ENCODE measurements at regions not wholly inside any gene's neighbourhood (a gene's known extent, or its start where the extent isn't known, plus 50 kb on each side); places are given as distances from the start of the nearest gene placed in this dataset.

- POLR2A ChIA-PET: no interaction called here
- WGBS (ENCODE audit: insufficient coverage): no CpG with 5 or more reads among the region's 2 CpGs
- H3K4me3 Mint-ChIP-seq: no peak overlapping the region
Observed at GRCh38 chr2:114316532-114317300, 125.7 kb upstream of the DPP10 start.

DNA sequence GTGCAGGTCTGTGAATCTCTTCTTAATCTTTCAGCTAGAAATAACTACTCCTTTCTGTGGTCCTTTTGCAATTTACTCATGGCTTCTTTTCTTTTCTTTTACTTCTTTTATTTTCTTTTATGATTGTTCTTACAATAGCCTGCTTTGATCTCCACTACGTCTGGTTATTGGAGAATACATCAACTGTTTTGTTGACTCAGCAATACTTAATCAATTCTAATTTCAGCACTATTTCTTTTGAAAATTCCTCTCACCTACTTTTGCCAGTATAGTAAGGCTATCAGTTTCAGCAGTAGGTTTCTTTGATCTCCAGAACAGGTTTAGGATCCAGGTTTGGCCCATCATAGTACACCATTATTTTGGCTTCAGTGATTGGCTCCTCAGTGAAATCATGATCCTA is 111.8 kb upstream of the DPP10 start:
- Mint-ChIP-seq H3K9me3 (no peaks in the 10 kb centered on the region), H3K27ac (no peak overlapping the region), H3K4me1 (no peaks in the 10 kb centered on the region), H3K27me3 (peaks cover 11 to 27% of the 10 kb centered on the region in 2 donors), H3K4me3 (no peak overlapping the region), H3K36me3 (no peaks in the 10 kb centered on the region)
- DNase-seq: no peak
- no peaks in the 10 kb centered on the region for H3K36me3 ChIP-seq (ENCODE audit: control insufficient read depth in 2 of 2, extremely low read depth in 1 of 2, insufficient read depth in 1 of 2, low read length in 1 of 2)
- H3K27me3 ChIP-seq (replicated peaks in 1 of 2; ENCODE audit: control insufficient read depth in 2 of 2, extremely low read depth in 1 of 2, insufficient read depth in 2 of 2, low read length in 1 of 2): no peaks in the 10 kb centered on the region
- H3K4me1 ChIP-seq (ENCODE audit: control insufficient read depth in 1 of 2, extremely low read depth in 1 of 2, insufficient read depth in 2 of 2, low read length in 2 of 2): no peaks in the 10 kb centered on the region
- ChIA-PET CTCF (no interaction called here), POLR2A (no interaction called here)
- H3K4me3 ChIP-seq (ENCODE audit: control insufficient read depth in 1 of 2, extremely low read depth in 1 of 2, low read length in 1 of 2): no peak overlapping the region
- no peak overlapping the region for H3K27ac ChIP-seq (ENCODE audit: low read length)
- no CpG with 5 or more reads among the region's 1 CpG for WGBS (ENCODE audit: insufficient coverage)
- ATAC-seq (replicated peaks in 1 of 4): no peak
- no peaks in the 10 kb centered on the region for H3K9me3 ChIP-seq

More at GRCh38 chr2:114316532-114317300, 125.7 kb upstream of the DPP10 start:
- H3K9me3 Mint-ChIP-seq: peaks cover 0 to 4% (median 0%) of the 10 kb centered on the region in 3 donors
- DNase-seq (no peak), ATAC-seq (replicated peaks in 1 of 4) (no peak)
- Histone ChIP-seq H3K4me3 (ENCODE audit: control insufficient read depth in 1 of 2, extremely low read depth in 1 of 2, low read length in 1 of 2) (no peak overlapping the region), H3K4me1 (ENCODE audit: control insufficient read depth in 1 of 2, extremely low read depth in 1 of 2, insufficient read depth in 2 of 2, low read length in 2 of 2) (no peaks in the 10 kb centered on the region), H3K27ac (ENCODE audit: low read length) (no peak overlapping the region), H3K27me3 (replicated peaks in 1 of 2; ENCODE audit: control insufficient read depth in 2 of 2, extremely low read depth in 1 of 2, insufficient read depth in 2 of 2, low read length in 1 of 2) (peaks cover 0 to 3% of the 10 kb centered on the region in 2 experiments), H3K36me3 (ENCODE audit: control insufficient read depth in 2 of 2, extremely low read depth in 1 of 2, insufficient read depth in 1 of 2, low read length in 1 of 2) (no peaks in the 10 kb centered on the region), H3K9me3 (no peaks in the 10 kb centered on the region)
- CTCF ChIA-PET: interaction anchor here in 1 of 2 donors (0.6 kb wide), 1 partner anchor 16 kb away, joined by 3 read pairs; no protein-coding TSS in a partner anchor
- H3K27ac Mint-ChIP-seq: no peak overlapping the region
- H3K27me3 Mint-ChIP-seq: peaks cover 2 to 13% of the 10 kb centered on the region in 2 donors
- no peaks in the 10 kb centered on the region for H3K4me1 Mint-ChIP-seq
- no peaks in the 10 kb centered on the region for H3K36me3 Mint-ChIP-seq

- Histone ChIP-seq H3K9me3 (no peaks in the 10 kb centered on the region), H3K4me1 (ENCODE audit: control insufficient read depth in 1 of 2, extremely low read depth in 1 of 2, insufficient read depth in 2 of 2, low read length in 2 of 2) (no peaks in the 10 kb centered on the region), H3K27ac (ENCODE audit: low read length) (no peak overlapping the region), H3K36me3 (ENCODE audit: control insufficient read depth in 2 of 2, extremely low read depth in 1 of 2, insufficient read depth in 1 of 2, low read length in 1 of 2) (no peaks in the 10 kb centered on the region), H3K27me3 (replicated peaks in 1 of 2; ENCODE audit: control insufficient read depth in 2 of 2, extremely low read depth in 1 of 2, insufficient read depth in 2 of 2, low read length in 1 of 2) (no peaks in the 10 kb centered on the region), H3K4me3 (ENCODE audit: control insufficient read depth in 1 of 2, extremely low read depth in 1 of 2, low read length in 1 of 2) (no peak overlapping the region)
- ATAC-seq (replicated peaks in 1 of 4) (no peak), DNase-seq (no peak)
- Mint-ChIP-seq H3K27ac (no peak overlapping the region), H3K4me3 (no peak overlapping the region), H3K9me3 (no peaks in the 10 kb centered on the region), H3K4me1 (no peaks in the 10 kb centered on the region), H3K27me3 (peaks cover 13 to 30% of the 10 kb centered on the region in 2 donors), H3K36me3 (no peaks in the 10 kb centered on the region)
- no CpG with 5 or more reads among the region's 3 CpGs for WGBS (ENCODE audit: insufficient coverage)
- POLR2A ChIA-PET: no interaction called here
- CTCF ChIA-PET: interaction anchor here in 1 of 2 donors (0.6 kb wide), 1 partner anchor 1341 kb away, joined by 4 read pairs; no protein-coding TSS in a partner anchor
Observed at GRCh38 chr2:114331934-114332333, 110.5 kb upstream of the DPP10 start.

GRCh38 chr2:114345246-114345645 is 97.2 kb upstream of the DPP10 start:
- no peak overlapping the region for H3K4me3 Mint-ChIP-seq
- no peak overlapping the region for H3K27ac ChIP-seq (ENCODE audit: low read length)
- no peak for DNase-seq
- no peaks in the 10 kb centered on the region for H3K4me1 ChIP-seq (ENCODE audit: control insufficient read depth in 1 of 2, extremely low read depth in 1 of 2, insufficient read depth in 2 of 2, low read length in 2 of 2)
- H3K9me3 Mint-ChIP-seq: no peaks in the 10 kb centered on the region
- H3K9me3 ChIP-seq: no peaks in the 10 kb centered on the region
- peaks cover 4 to 5% of the 10 kb centered on the region in 2 donors for H3K27me3 Mint-ChIP-seq
- H3K36me3 ChIP-seq (ENCODE audit: control insufficient read depth in 2 of 2, extremely low read depth in 1 of 2, insufficient read depth in 1 of 2, low read length in 1 of 2): no peaks in the 10 kb centered on the region
- POLR2A ChIA-PET: no interaction called here
- H3K4me3 ChIP-seq (ENCODE audit: control insufficient read depth in 1 of 2, extremely low read depth in 1 of 2, low read length in 1 of 2): no peak overlapping the region
- CTCF ChIA-PET: no interaction called here
- ATAC-seq (replicated peaks in 1 of 4): no peak
- H3K27me3 ChIP-seq (replicated peaks in 1 of 2; ENCODE audit: control insufficient read depth in 2 of 2, extremely low read depth in 1 of 2, insufficient read depth in 2 of 2, low read length in 1 of 2): no peaks in the 10 kb centered on the region
- no peaks in the 10 kb centered on the region for H3K36me3 Mint-ChIP-seq
- H3K4me1 Mint-ChIP-seq: no peaks in the 10 kb centered on the region
- H3K27ac Mint-ChIP-seq: no peak overlapping the region

DNA sequence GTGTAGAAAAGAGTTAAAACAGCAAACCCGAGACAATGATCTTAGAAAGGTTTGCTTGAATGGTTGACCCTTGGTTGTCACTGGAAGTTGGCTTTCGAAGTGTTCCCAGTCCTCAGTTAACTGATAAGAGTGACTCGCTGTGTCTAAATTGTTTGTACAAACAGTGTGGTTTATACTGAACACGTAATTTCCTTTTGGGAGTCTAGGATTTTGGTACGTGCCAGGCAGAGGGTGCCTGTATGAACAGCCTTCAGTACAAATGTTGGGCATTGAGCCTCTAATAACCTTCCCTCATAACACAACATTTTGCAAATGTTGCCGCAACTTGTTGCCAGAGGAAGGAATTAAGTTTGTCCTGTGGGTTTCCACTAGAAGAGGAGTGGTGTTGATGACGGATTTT is 95.8 kb upstream of the DPP10 start:
- no peak overlapping the region for H3K27ac Mint-ChIP-seq
- H3K27me3 Mint-ChIP-seq: peaks cover 4 to 5% of the 10 kb centered on the region in 2 donors
- H3K9me3 Mint-ChIP-seq: no peaks in the 10 kb centered on the region
- WGBS (ENCODE audit: insufficient coverage): 75% methylated on average over 3 of the region's 7 CpGs
- no peaks in the 10 kb centered on the region for H3K27me3 ChIP-seq (replicated peaks in 1 of 2; ENCODE audit: control insufficient read depth in 2 of 2, extremely low read depth in 1 of 2, insufficient read depth in 2 of 2, low read length in 1 of 2)
- no peaks in the 10 kb centered on the region for H3K9me3 ChIP-seq
- ATAC-seq (replicated peaks in 1 of 4) (no peak), DNase-seq (no peak)
- H3K4me3 Mint-ChIP-seq: no peak overlapping the region
- CTCF ChIA-PET: no interaction called here
- no peaks in the 10 kb centered on the region for H3K36me3 Mint-ChIP-seq
- no peaks in the 10 kb centered on the region for H3K36me3 ChIP-seq (ENCODE audit: control insufficient read depth in 2 of 2, extremely low read depth in 1 of 2, insufficient read depth in 1 of 2, low read length in 1 of 2)
- no peaks in the 10 kb centered on the region for H3K4me1 ChIP-seq (ENCODE audit: control insufficient read depth in 1 of 2, extremely low read depth in 1 of 2, insufficient read depth in 2 of 2, low read length in 2 of 2)
- no peak overlapping the region for H3K27ac ChIP-seq (ENCODE audit: low read length)
- H3K4me3 ChIP-seq (ENCODE audit: control insufficient read depth in 1 of 2, extremely low read depth in 1 of 2, low read length in 1 of 2): no peak overlapping the region
- H3K4me1 Mint-ChIP-seq: no peaks in the 10 kb centered on the region
- POLR2A ChIA-PET: no interaction called here

DNA sequence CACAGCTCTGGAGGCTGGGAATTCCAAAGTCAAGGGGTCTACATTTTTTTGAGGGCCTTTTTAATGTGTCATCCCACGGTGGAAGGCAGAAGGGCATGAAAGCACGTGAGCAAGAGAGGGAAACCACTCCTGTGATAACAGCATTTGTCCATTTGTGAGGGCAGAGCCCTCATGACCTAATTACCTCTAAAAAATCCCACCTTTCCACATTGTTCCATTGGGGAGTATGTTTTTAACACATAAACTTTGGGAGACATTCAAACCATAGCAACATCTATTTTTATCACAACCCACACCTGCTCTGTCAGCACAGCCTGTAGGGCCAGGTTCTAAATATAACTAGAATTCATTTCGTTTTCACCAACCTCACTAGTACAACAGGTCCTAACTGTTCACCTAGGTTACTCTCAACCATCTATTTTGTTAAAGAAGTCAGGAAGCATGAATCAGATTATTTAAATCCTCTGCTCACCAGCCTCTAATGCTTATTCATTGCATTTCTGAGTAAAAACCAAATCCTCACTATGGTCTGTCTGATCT is 92.2 kb upstream of the DPP10 start:
- Mint-ChIP-seq H3K27me3 (no peaks in the 10 kb centered on the region), H3K27ac (no peak overlapping the region), H3K4me1 (no peaks in the 10 kb centered on the region), H3K9me3 (no peaks in the 10 kb centered on the region), H3K36me3 (no peaks in the 10 kb centered on the region), H3K4me3 (no peak overlapping the region)
- no peak for ATAC-seq (replicated peaks in 1 of 4)
- Histone ChIP-seq H3K36me3 (ENCODE audit: control insufficient read depth in 2 of 2, extremely low read depth in 1 of 2, insufficient read depth in 1 of 2, low read length in 1 of 2) (no peaks in the 10 kb centered on the region), H3K4me1 (ENCODE audit: control insufficient read depth in 1 of 2, extremely low read depth in 1 of 2, insufficient read depth in 2 of 2, low read length in 2 of 2) (no peaks in the 10 kb centered on the region), H3K9me3 (no peaks in the 10 kb centered on the region), H3K4me3 (ENCODE audit: control insufficient read depth in 1 of 2, extremely low read depth in 1 of 2, low read length in 1 of 2) (no peak overlapping the region), H3K27ac (ENCODE audit: low read length) (no peak overlapping the region), H3K27me3 (replicated peaks in 1 of 2; ENCODE audit: control insufficient read depth in 2 of 2, extremely low read depth in 1 of 2, insufficient read depth in 2 of 2, low read length in 1 of 2) (no peaks in the 10 kb centered on the region)
- POLR2A ChIA-PET: no interaction called here
- CTCF ChIA-PET: no interaction called here
- DNase-seq: no peak
- WGBS (ENCODE audit: insufficient coverage): no CpG with 5 or more reads among the region's 3 CpGs

All from T-cell (primary cell).